ENCODE measurements at regions not wholly inside any gene's neighbourhood (a gene's known extent, or its start where the extent isn't known, plus 50 kb on each side); places are given as distances from the start of the nearest gene placed in this dataset.
"Not testable (repeated sequence)": the region's sequence is repeated elsewhere in the genome, so short reads cannot be mapped to it uniquely, and the experiment has no call there.

GRCh38 chr22:25472382-25472781 lies 92.1 kb upstream of the GRK3 start:
- no peak for DNase-seq (ENCODE audit: extremely low read depth in 1 of 11, low read depth in 9 of 11, low spot score in 4 of 11)

GRCh38 chr22:25475257-25476022 lies 89.0 kb upstream of the GRK3 start:
- peak; percentile 77 to 95 (median 84) for DNase-seq (ENCODE audit: extremely low read depth in 1 of 11, low read depth in 9 of 11, low spot score in 4 of 11)

- no peak for DNase-seq (ENCODE audit: extremely low read depth in 1 of 11, low read depth in 9 of 11, low spot score in 4 of 11)
These were observed 87.1 kb upstream of the GRK3 start for GRCh38 chr22:25477358-25477757.

GRCh38 chr22:25478111-25478510 lies 86.4 kb upstream of the GRK3 start:
- no peak for DNase-seq (ENCODE audit: extremely low read depth in 1 of 11, low read depth in 9 of 11, low spot score in 4 of 11)

GRCh38 chr22:25478528-25478927 lies 85.9 kb upstream of the GRK3 start:
- DNase-seq (ENCODE audit: extremely low read depth in 1 of 11, low read depth in 9 of 11, low spot score in 4 of 11) = no peak

GRCh38 chr22:25480868-25481267 lies 83.6 kb upstream of the GRK3 start:
- DNase-seq (ENCODE audit: extremely low read depth in 1 of 11, low read depth in 9 of 11, low spot score in 4 of 11) = not testable (repeated sequence)

GRCh38 chr22:25482091-25482760 lies 82.2 kb upstream of the GRK3 start:
- DNase-seq (ENCODE audit: extremely low read depth in 1 of 11, low read depth in 9 of 11, low spot score in 4 of 11) = no peak

- DNase-seq (ENCODE audit: extremely low read depth in 1 of 11, low read depth in 9 of 11, low spot score in 4 of 11) = no peak
These were observed 81.4 kb upstream of the GRK3 start for GRCh38 chr22:25482868-25483639.

- DNase-seq (ENCODE audit: extremely low read depth in 1 of 11, low read depth in 9 of 11, low spot score in 4 of 11) = no peak
These were observed 80.5 kb upstream of the GRK3 start for GRCh38 chr22:25483931-25484330.

GRCh38 chr22:25484521-25485315 lies 79.8 kb upstream of the GRK3 start:
- no peak for DNase-seq (ENCODE audit: extremely low read depth in 1 of 11, low read depth in 9 of 11, low spot score in 4 of 11)

GRCh38 chr22:25485626-25486545 lies 78.6 kb upstream of the GRK3 start:
- no peak for DNase-seq (ENCODE audit: extremely low read depth in 1 of 11, low read depth in 9 of 11, low spot score in 4 of 11)

GRCh38 chr22:25487508-25487907 lies 77.0 kb upstream of the GRK3 start:
- DNase-seq (ENCODE audit: extremely low read depth in 1 of 11, low read depth in 9 of 11, low spot score in 4 of 11) = no peak

- DNase-seq (ENCODE audit: extremely low read depth in 1 of 11, low read depth in 9 of 11, low spot score in 4 of 11) = peak in 5 of 11 donors; percentile 38 to 63 (median 52)
These were observed 76.0 kb upstream of the GRK3 start for GRCh38 chr22:25488244-25489020.

- no peak for DNase-seq (ENCODE audit: extremely low read depth in 1 of 11, low read depth in 9 of 11, low spot score in 4 of 11)
These were observed 74.5 kb upstream of the GRK3 start for GRCh38 chr22:25489947-25490346.

GRCh38 chr22:25490896-25491295 lies 73.6 kb upstream of the GRK3 start:
- DNase-seq (ENCODE audit: extremely low read depth in 1 of 11, low read depth in 9 of 11, low spot score in 4 of 11) = no peak

GRCh38 chr22:25492162-25492561 lies 72.3 kb upstream of the GRK3 start:
- DNase-seq (ENCODE audit: extremely low read depth in 1 of 11, low read depth in 9 of 11, low spot score in 4 of 11) = no peak

All from renal cortex interstitium (tissue), 11 donors.